AG10803 (cell line): ENCODE measurements at regions not wholly inside any gene's neighbourhood (a gene's known extent, or its start where the extent isn't known, plus 50 kb on each side); places are given as distances from the start of the nearest gene placed in this dataset.

Source experiments
- DNase-seq: peaks from one replicate; pipeline ENCODE4 v3.0.0; 2010; ENCODE audit warnings: low read depth
- H3K4me3 ChIP-seq: 2 replicates; pipeline ENCODE4 v1.5.1; 2011; ENCODE audit warnings: mild to moderate bottlenecking, low read length, control low read depth
- TF ChIP-seq, protein P1 (sequence below): conservative IDR thresholded peaks from 2 replicates; pipeline ENCODE4 v1.5.1; 2011; ENCODE audit warnings: mild to moderate bottlenecking, low read length, control low read depth, inconsistent platforms

DNA sequence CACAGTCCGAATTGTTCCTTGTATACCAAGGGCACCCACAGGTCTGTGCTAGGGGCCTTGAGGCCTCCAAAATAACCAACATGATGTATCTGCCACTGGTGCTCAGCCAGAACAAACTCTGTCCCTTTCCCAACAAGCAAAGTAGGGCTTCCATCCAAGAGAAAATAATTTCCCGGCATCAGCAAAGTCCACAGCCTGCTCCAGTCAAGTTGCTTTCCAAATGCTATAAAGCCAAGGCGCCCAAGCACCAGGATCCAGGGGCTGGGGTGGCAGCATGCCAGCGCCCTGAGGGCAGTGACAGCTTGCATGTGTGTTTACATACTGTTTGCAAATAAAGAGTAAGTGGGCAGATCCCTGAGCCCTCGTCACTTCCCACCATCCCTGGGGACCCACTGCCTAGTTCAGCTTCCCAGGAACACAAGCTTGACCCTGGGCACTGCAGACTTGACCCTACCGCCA, 155.9 kb downstream of the ERCC6L2 start:
- TF ChIP-seq, protein P1, sequence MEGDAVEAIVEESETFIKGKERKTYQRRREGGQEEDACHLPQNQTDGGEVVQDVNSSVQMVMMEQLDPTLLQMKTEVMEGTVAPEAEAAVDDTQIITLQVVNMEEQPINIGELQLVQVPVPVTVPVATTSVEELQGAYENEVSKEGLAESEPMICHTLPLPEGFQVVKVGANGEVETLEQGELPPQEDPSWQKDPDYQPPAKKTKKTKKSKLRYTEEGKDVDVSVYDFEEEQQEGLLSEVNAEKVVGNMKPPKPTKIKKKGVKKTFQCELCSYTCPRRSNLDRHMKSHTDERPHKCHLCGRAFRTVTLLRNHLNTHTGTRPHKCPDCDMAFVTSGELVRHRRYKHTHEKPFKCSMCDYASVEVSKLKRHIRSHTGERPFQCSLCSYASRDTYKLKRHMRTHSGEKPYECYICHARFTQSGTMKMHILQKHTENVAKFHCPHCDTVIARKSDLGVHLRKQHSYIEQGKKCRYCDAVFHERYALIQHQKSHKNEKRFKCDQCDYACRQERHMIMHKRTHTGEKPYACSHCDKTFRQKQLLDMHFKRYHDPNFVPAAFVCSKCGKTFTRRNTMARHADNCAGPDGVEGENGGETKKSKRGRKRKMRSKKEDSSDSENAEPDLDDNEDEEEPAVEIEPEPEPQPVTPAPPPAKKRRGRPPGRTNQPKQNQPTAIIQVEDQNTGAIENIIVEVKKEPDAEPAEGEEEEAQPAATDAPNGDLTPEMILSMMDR = no peak
- DNase-seq = no peak
- no peak overlapping the region for H3K4me3 ChIP-seq

DNA sequence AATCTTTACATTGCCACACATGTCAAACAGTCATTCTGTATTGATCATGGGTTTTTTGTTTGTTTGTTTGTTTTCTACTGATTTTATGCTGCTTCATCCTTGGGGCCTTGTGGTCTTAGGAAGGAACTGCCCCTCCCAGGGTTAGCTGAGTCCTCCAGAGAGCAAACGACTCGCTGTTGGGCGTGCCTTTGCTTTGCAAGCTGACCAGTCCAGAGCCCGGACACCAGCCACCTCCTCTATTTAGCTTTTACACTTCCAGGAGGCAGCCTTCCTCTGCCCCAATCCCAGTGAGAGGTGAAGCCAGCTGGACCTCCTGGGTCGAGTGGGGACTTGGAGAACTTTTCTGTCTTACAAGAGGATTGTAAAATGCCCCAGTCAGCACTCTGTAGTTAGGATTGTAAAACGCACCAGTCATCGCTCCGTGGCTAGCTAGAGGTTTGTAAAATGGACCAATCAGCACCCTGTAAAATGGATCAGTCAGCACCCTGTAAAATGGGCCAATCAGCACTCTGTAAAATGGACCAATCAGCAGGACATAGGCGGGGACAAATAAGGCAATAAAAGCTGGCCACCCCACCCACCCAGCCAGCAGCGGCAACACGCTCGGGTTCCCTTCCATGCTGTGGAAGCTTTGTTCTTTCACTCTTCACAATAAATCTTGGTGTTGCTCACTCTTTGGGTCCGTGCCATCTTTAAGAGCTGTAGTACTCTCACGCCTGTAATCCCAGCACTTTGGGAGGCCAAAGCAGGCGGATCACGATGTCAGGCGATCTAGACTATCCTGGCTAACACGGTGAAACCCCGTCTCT, 154.4 kb downstream of the ERCC6L2 start:
- no peak overlapping the region for H3K4me3 ChIP-seq
- TF ChIP-seq, protein P1 = no peak
- DNase-seq = no peak

DNA sequence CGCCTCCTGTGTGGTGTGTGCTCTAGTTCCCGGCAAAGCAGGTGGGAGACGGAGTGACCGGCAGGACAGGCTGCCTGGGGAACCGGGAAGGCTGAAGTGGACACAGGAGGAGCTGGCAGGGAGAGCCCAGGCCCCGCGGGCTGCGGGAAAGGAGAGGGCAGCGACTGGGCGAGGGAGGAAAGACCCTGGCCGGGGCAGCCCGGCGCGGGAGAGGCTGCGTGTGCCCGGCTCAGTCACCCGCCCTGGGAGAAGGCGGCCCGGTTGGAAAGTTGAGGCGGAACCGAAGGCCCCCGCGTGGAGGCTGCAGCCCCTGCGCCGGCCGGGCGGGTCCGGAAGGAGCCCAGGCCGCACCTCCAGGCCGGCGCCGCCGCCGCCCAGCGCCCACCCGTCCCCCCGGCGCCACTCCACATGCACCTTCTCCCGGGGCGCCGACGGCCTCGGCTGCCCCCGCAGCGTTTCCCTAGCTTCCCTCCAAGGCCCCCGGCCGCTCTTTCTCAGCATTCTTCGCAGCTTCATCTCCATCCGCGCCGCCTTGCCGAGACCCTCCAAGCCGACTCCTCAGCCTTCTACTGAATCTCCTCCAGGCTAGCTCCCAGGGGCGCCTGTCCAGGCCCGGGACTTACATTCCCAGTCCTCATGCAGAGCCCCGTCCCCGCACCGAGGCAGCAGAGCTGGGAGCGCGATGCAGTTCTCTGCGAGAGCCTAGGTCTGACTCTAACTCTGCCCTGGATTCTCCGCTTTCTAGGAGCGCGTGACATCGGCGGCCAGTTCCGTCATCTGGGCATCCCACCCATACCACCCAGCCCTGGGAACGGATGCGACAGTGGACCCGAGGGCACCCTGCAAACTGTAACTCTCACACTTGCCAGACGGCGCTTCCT, 152.0 kb downstream of the ERCC6L2 start:
- H3K4me3 ChIP-seq = no peak overlapping the region
- no peak for DNase-seq
- TF ChIP-seq, protein P1 = no peak

DNA sequence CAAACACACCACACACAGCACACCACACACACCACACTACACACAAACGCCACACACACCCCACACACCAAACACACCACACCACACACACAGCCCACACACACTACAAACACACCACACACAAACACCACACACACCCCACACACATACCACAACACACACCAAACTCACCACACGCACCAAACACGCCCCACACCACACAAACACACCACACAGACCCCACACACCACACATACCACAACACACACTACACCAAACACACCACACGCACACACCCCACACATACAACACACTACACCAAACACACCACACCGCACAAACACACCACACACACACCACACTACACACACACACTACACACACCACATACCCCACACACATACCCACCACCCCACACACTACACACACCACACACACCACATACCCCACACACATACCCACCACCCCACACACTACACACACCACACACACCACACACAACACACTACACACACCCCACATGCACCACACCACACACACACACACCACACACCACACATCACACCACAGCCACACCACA, 151.2 kb downstream of the ERCC6L2 start:
- no peak for DNase-seq
- no peak overlapping the region for H3K4me3 ChIP-seq
- TF ChIP-seq, protein P1 = no peak

DNA sequence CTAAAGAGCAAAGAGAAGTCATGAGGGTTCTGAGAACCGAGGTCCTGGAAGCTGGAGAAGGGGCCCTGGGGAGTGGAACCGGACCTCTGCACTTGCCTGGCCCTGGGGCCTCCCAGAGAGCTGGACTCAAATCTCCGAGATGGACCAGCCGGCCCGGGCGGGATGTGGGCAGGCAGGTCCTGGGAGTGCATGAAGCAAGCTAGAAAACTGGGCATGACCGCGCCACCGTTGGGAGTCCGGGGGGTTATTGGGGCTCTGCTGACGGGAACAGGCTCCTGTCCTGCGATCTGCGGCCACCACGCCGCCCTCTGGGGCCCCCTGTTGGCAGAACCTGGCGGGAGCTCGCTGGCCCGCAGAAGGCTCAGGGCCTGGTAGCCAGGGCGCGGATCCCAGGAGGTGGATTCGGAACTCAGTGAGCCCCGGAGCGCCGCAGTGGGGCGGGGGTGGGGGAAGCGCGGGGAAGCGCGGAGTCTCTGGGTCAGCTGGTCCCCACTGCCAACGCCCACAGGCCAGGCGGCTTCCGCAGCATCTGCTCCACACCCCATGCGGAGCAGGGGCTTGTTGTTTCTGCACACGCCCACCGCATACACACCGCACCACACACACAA, 150.6 kb downstream of the ERCC6L2 start:
- TF ChIP-seq, protein P1 = 0 out of 2 replicates have a peak, but pooled peaks have one; percentile 5
- no peak overlapping the region for H3K4me3 ChIP-seq
- no peak for DNase-seq

DNA sequence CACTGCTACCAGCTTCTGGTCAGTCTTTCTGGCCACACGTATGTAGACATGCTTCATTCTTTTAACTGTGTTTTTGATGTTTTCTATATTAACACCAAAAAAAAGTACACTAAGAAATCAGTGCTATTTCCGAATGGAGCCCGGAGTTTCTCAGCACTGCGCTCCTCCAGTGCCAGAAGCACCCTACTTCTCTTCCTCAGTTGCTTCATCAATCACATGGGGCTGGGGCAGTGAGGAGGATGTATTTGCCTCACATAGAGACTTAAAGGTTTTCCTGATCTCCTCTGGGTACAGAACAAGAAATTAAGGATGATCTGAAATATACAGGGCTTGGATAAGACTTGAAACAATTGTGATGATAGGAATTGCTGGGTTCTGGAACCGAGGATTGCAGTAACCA, 148.0 kb downstream of the ERCC6L2 start:
- DNase-seq = no peak
- TF ChIP-seq, protein P1 = no peak
- H3K4me3 ChIP-seq = no peak overlapping the region
